Neuron (in vitro differentiated cells): ENCODE measurements at regions not wholly inside any gene's neighbourhood (a gene's known extent, or its start where the extent isn't known, plus 50 kb on each side); places are given as distances from the start of the nearest gene placed in this dataset.
"Not testable (repeated sequence)": the region's sequence is repeated elsewhere in the genome, so short reads cannot be mapped to it uniquely, and the experiment has no call there.

Source experiments
- H2AFZ ChIP-seq: one replicate; pipeline ENCODE4 v1.6.1; 2013; ENCODE audit warnings: low read depth, mild to moderate bottlenecking, inconsistent platforms, low read length, moderate library complexity
- H3K27me3 ChIP-seq: one replicate; pipeline ENCODE4 v1.6.1; 2013; ENCODE audit warnings: low read length; ENCODE audit not compliant: insufficient read depth
- H3K36me3 ChIP-seq: one replicate; pipeline ENCODE4 v1.6.1; 2013; ENCODE audit warnings: low read length; ENCODE audit not compliant: insufficient read depth
- H3K4me1 ChIP-seq: one replicate; pipeline ENCODE4 v1.6.1; 2013; ENCODE audit warnings: low read length; ENCODE audit not compliant: insufficient read depth
- H3K4me3 ChIP-seq: 2 replicates; pipeline ENCODE4 v1.5.1; 2013; ENCODE audit warnings: mild to moderate bottlenecking, low read length, moderate library complexity
- H3K9me3 ChIP-seq: one replicate; pipeline ENCODE4 v1.6.1; 2013; ENCODE audit warnings: low read length

DNA sequence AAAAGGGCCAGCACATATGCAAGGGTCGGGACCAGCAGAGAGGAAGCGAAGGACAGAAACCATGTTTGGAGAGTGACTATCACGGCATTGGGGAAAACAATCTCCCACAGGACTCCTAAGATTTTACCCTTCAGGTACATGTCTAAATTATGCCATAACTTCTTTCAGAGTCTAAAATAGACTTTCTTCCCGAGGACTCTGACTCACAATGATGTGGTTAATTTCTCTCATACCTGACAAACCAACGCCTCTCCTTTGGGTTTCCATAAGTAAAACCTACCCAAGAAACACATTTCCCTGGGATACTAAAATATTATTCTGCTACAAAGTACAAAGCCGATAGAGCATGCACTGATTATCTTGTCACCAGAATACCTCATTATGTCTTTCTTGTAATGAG, 127.8 kb upstream of the NETO1 start:
- Histone ChIP-seq H3K9me3 (no peaks in the 10 kb centered on the region), H3K36me3 (no peaks in the 10 kb centered on the region), H2AFZ (no peak overlapping the region)

GRCh38 chr18:72993250-72993649, 125.5 kb upstream of the NETO1 start:
- Histone ChIP-seq H3K9me3 (no peaks in the 10 kb centered on the region), H3K27me3 (no peaks in the 10 kb centered on the region), H3K4me3 (no peak overlapping the region), H2AFZ (no peak overlapping the region), H3K36me3 (no peaks in the 10 kb centered on the region), H3K4me1 (no peaks in the 10 kb centered on the region)

More for the DNA sequence above, 127.8 kb upstream of the NETO1 start:
- H3K4me3 ChIP-seq = no peak overlapping the region
- H3K4me1 ChIP-seq = no peaks in the 10 kb centered on the region
- no peaks in the 10 kb centered on the region for H3K27me3 ChIP-seq

- H3K27me3 ChIP-seq = no peaks in the 10 kb centered on the region
These were observed 123.6 kb upstream of the NETO1 start for GRCh38 chr18:72991379-72991778.

DNA sequence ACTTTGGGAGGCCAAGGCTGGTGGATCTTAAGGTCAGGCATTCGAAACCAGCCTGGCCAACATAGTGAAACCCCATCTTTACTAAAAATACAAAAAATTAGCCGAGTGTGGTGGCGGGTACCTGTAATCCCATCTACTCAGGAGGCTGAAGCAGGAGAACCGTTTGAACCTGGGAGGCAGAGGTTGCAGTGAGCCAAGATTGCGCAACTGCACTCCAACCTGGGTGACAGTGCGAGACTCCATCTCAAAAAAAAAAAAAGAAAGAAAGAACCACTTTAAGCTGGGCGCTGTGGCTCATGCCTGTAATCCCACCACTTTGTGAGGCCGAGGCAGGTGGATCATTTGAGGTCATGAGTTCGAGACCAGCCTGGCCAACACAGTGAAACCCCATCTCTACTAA, 119.8 kb upstream of the NETO1 start:
- not testable (repeated sequence) for H3K4me1 ChIP-seq, H3K4me3 ChIP-seq, H3K9me3 ChIP-seq, H2AFZ ChIP-seq, H3K27me3 ChIP-seq, H3K36me3 ChIP-seq

More at GRCh38 chr18:72991379-72991778, 123.6 kb upstream of the NETO1 start:
- H3K36me3 ChIP-seq = no peaks in the 10 kb centered on the region
- H3K9me3 ChIP-seq = no peaks in the 10 kb centered on the region
- no peak overlapping the region for H2AFZ ChIP-seq
- no peaks in the 10 kb centered on the region for H3K4me1 ChIP-seq
- no peak overlapping the region for H3K4me3 ChIP-seq

DNA sequence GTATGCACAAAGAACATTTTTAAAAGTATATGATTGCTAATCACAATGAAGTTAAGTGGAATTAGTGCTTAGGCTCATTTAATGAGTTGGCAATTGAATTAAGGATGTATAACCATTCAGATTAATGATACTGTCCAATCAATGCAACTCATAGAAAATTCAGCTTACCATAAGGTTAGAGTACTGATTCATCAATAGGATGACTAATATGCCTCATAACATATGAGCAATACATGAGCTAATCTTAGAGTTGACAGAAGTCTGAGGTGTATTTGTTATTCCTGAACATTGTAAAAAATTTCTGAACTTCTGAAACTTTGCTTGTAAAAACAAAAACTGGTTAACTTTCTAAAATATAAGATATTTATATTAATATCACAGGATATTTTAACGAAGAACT, 118.3 kb upstream of the NETO1 start:
- Histone ChIP-seq H3K27me3 (no peaks in the 10 kb centered on the region), H2AFZ (no peak overlapping the region), H3K36me3 (no peaks in the 10 kb centered on the region), H3K4me1 (no peaks in the 10 kb centered on the region), H3K4me3 (no peak overlapping the region), H3K9me3 (no peaks in the 10 kb centered on the region)

- H2AFZ ChIP-seq = no peak overlapping the region
- H3K4me3 ChIP-seq = no peak overlapping the region
- no peaks in the 10 kb centered on the region for H3K36me3 ChIP-seq
- H3K4me1 ChIP-seq = no peaks in the 10 kb centered on the region
- H3K27me3 ChIP-seq = no peaks in the 10 kb centered on the region
- H3K9me3 ChIP-seq = no peaks in the 10 kb centered on the region
These were observed 117.9 kb upstream of the NETO1 start for GRCh38 chr18:72985686-72986085.

- H3K27me3 ChIP-seq = no peaks in the 10 kb centered on the region
- H2AFZ ChIP-seq = no peak overlapping the region
- H3K9me3 ChIP-seq = no peaks in the 10 kb centered on the region
- no peak overlapping the region for H3K4me3 ChIP-seq
- no peaks in the 10 kb centered on the region for H3K36me3 ChIP-seq
- H3K4me1 ChIP-seq = no peaks in the 10 kb centered on the region
These were observed 116.5 kb upstream of the NETO1 start for GRCh38 chr18:72984290-72984689.

DNA sequence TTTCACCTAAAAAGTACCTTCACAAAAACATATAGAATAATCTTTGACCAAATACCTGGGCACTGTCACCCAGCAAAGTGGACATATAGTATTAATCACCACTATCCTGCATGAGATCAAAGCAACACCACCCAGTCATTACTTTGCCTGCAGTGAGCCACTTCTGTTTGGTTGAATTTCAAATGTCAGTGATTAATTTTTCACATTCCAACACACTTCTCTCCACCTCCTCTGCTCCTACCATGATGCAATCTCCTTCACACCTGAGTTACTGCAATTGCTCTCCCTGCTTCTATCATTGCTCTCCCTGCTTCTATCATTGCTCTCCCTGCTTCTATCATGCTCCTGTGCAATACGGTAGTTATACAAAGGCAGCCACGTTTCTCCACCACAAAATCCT, 106.1 kb upstream of the NETO1 start:
- H3K27me3 ChIP-seq = no peaks in the 10 kb centered on the region
- H3K9me3 ChIP-seq = no peaks in the 10 kb centered on the region
- no peaks in the 10 kb centered on the region for H3K36me3 ChIP-seq
- no peaks in the 10 kb centered on the region for H3K4me1 ChIP-seq
- H2AFZ ChIP-seq = no peak overlapping the region
- no peak overlapping the region for H3K4me3 ChIP-seq

DNA sequence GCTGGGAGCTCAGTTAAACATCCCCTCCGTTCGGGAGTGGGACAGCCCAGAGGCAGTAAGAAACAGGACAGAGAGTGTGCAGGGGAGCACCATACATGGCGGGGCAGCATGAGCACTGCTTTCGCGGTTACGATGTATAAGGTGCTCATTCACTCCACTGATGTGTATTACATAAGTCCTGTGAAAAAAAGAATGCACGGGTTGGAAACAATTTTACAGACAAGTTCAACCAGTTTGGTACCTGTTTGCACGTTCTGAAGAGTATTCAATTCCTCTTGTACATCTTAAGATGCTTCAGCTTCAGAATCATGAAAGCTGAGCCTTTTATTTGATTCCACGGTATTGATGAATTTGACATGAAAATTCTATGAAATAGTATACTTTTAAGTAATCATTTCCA, 97.8 kb upstream of the NETO1 start:
- Histone ChIP-seq H2AFZ (no peak overlapping the region), H3K4me3 (no peak overlapping the region), H3K9me3 (no peaks in the 10 kb centered on the region), H3K4me1 (no peaks in the 10 kb centered on the region), H3K27me3 (no peaks in the 10 kb centered on the region), H3K36me3 (no peaks in the 10 kb centered on the region)

GRCh38 chr18:72958195-72958594, 90.4 kb upstream of the NETO1 start:
- H3K9me3 ChIP-seq, H3K4me1 ChIP-seq, H2AFZ ChIP-seq, H3K4me3 ChIP-seq, H3K27me3 ChIP-seq, H3K36me3 ChIP-seq: not testable (repeated sequence)

DNA sequence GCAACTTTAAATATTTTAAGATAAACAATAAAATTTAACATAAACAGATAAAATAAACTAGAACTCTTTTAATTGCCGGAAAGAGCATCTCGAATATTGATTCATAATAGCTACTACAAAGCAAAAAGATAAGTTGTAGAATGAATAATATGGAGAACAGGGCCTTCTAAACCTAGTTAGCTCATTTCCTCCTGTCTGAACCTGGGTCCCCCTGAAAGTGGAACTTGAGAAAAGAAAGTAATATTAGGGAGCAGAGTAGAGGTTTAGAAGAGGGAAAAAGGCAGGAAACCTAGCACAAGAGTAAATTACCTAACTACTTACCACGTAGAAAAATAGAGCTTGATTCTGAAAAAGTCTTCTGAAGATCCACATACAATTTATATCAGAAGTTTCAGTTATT, 80.7 kb upstream of the NETO1 start:
- Histone ChIP-seq H3K9me3 (no peaks in the 10 kb centered on the region), H3K4me3 (no peak overlapping the region), H3K4me1 (no peaks in the 10 kb centered on the region), H2AFZ (no peak overlapping the region), H3K36me3 (no peaks in the 10 kb centered on the region), H3K27me3 (no peaks in the 10 kb centered on the region)

- Histone ChIP-seq H2AFZ (no peak overlapping the region), H3K4me1 (no peaks in the 10 kb centered on the region), H3K27me3 (no peaks in the 10 kb centered on the region), H3K9me3 (no peaks in the 10 kb centered on the region), H3K4me3 (no peak overlapping the region), H3K36me3 (no peaks in the 10 kb centered on the region)
These were observed 75.0 kb upstream of the NETO1 start for GRCh38 chr18:72942766-72943165.

DNA sequence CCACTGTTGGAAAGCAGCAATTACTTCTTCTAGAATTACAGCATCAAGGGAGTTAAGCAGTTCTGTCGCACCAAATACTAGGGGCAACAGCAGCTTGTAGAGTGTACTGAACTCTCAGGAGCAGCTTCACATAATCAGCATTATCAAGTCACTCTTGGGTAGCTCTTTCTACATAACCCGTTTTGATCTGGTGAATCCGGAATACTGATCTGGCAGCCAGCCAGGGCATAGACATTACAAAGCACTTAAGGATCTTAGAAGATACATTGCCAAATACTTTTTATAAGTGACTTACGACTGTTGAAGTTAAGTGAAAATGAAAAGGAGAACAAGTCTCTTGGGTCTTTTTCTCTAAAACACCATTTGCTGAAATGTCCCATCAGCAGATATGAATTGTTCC, 73.2 kb upstream of the NETO1 start:
- Histone ChIP-seq H2AFZ (no peak overlapping the region), H3K4me3 (no peak overlapping the region), H3K36me3 (no peaks in the 10 kb centered on the region), H3K9me3 (no peaks in the 10 kb centered on the region), H3K4me1 (no peaks in the 10 kb centered on the region), H3K27me3 (no peaks in the 10 kb centered on the region)

GRCh38 chr18:72940509-72940908, 72.7 kb upstream of the NETO1 start:
- Histone ChIP-seq H3K9me3 (no peaks in the 10 kb centered on the region), H3K36me3 (no peaks in the 10 kb centered on the region), H2AFZ (no peak overlapping the region), H3K4me3 (no peak overlapping the region), H3K27me3 (no peaks in the 10 kb centered on the region), H3K4me1 (no peaks in the 10 kb centered on the region)
